H1 (cell line): ENCODE measurements at regions not wholly inside any gene's neighbourhood (a gene's known extent, or its start where the extent isn't known, plus 50 kb on each side); places are given as distances from the start of the nearest gene placed in this dataset.

Experiments used
- ASH2L ChIP-seq: fragments of 200-600, 300-600 bp; sonication (generic); IDR thresholded peaks from one replicate; pipeline ENCODE4 v1.7.1; 2017; ENCODE audit warnings: low read length
- BRCA1 ChIP-seq: IDR thresholded peaks from 2 replicates; pipeline ENCODE4 v1.6.1; 2012; ENCODE audit warnings: low read depth, low read length, improper control_type of control experiment
- CBX8 ChIP-seq: fragments of 300-800, 300-1000 bp; sonication (generic); IDR thresholded peaks from 2 replicates; pipeline ENCODE4 v1.7.1; 2016; ENCODE audit warnings: low read depth, low read length, borderline replicate concordance
- GABPA ChIP-seq: IDR thresholded peaks from 2 replicates; pipeline ENCODE4 v1.6.1; 2011; ENCODE audit warnings: mild to moderate bottlenecking, low read length, moderate library complexity, borderline replicate concordance; ENCODE audit not compliant: insufficient read depth
- PHF8 ChIP-seq: fragments of 200-600 bp; sonication (generic); conservative IDR thresholded peaks from 2 replicates; pipeline ENCODE4 v1.7.1; 2012; ENCODE audit warnings: low read depth, mild to moderate bottlenecking, inconsistent platforms, low read length, moderate library complexity
- SP2 ChIP-seq: IDR thresholded peaks from 2 replicates; pipeline ENCODE4 v1.6.1; 2012; ENCODE audit warnings: mild to moderate bottlenecking, low read length, inconsistent platforms
- YY1 ChIP-seq: IDR thresholded peaks from 2 replicates; pipeline ENCODE4 v1.6.1; 2011; ENCODE audit warnings: low read depth, mild to moderate bottlenecking, low read length

DNA sequence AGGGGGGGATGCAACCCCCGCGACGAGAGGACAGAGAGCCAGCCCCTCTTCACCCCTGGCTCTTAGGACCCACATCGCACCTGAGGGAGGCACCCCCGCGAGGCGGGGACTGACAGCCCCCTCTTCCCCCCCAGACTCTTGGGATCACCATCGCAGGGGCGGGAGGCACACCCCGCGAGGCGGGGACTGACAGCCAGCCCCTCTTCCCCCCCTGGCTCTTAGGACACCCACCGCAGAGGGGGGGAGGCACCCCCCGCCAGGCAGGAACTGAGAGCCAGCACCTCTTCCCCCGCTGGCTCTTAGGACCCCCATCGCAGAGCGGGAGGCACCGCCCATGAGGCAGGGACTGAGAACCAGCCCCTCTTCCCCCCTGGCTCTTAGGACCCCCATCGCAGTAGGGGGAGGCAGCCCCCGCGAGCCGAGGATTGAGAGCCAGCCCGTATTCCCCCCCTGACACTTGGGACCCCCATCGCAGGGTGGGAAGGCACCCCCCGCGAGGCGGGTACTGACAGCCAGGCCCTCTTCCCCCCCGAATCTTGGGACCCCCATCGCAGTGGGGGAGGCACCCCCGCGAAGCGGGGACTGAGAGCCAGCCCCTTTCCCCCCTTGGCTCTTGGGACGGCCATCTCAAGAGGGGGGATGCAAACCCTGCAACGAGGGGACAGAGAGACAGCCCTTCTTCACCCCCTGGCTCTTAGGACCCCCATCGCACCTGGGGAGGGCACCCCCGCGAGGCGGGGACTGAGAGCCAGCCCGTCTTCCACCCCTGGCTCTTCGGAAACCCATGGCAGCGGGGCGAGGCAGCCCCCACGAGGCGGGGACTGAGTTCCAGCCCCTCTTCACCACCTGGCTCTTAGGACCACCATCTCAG is 2425.1 kb upstream of the PCDH20 start (continued):
- TF ChIP-seq ASH2L (no peak), BRCA1 (no peak), SP2 (no peak), CBX8 (no peak), YY1 (no peak), PHF8 (no peak), GABPA (no peak)
